Loucy (cell line): ENCODE measurements at regions not wholly inside any gene's neighbourhood (a gene's known extent, or its start where the extent isn't known, plus 50 kb on each side); places are given as distances from the start of the nearest gene placed in this dataset.

ENCODE experiments used
- H2AFZ ChIP-seq: fragments of 200-600 bp; sonication (generic); 2 replicates; pipeline ENCODE4 v1.6.0; 2016; ENCODE audit warnings: antibody characterized with exemption, mild to moderate bottlenecking, low read length, moderate library complexity
- H3F3A ChIP-seq: fragments of 200-600 bp; 2 replicates; pipeline ENCODE4 v1.6.0; 2016; ENCODE audit warnings: antibody characterized with exemption, low read depth, mild to moderate bottlenecking
- H3K27me3 ChIP-seq: fragments of 200-600 bp; sonication (generic); 2 replicates; pipeline ENCODE4 v1.6.1; 2014; ENCODE audit warnings: low read length, mild to moderate bottlenecking; ENCODE audit not compliant: insufficient read depth, poor library complexity, severe bottlenecking
- H3K36me3 ChIP-seq: fragments of 200-600 bp; sonication (generic); 2 replicates; pipeline ENCODE4 v1.6.1; 2016; ENCODE audit warnings: low read length; ENCODE audit not compliant: insufficient read depth
- H3K4me1 ChIP-seq: fragments of 200-600 bp; sonication (generic); 2 replicates; pipeline ENCODE4 v1.5.1; 2014; ENCODE audit warnings: low read length, mild to moderate bottlenecking; ENCODE audit not compliant: insufficient read depth, poor library complexity, severe bottlenecking
- H3K4me2 ChIP-seq: fragments of 200-600 bp; sonication (generic); 2 replicates; pipeline ENCODE4 v1.6.0; 2014; ENCODE audit warnings: antibody characterized with exemption, low read length, low read depth, mild to moderate bottlenecking; ENCODE audit not compliant: poor library complexity, severe bottlenecking
- H3K4me3 ChIP-seq: fragments of 200-600 bp; sonication (generic); 2 replicates; pipeline ENCODE4 v1.5.1; 2014; ENCODE audit warnings: low read length, mild to moderate bottlenecking, mixed read lengths; ENCODE audit not compliant: poor library complexity, severe bottlenecking
- H3K79me2 ChIP-seq: fragments of 200-600 bp; sonication (generic); 2 replicates; pipeline ENCODE4 v1.6.1; 2014; ENCODE audit warnings: low read length; ENCODE audit not compliant: insufficient read depth
- H3K9ac ChIP-seq: fragments of 200-600 bp; sonication (generic); 2 replicates; pipeline ENCODE4 v1.6.0; 2014; ENCODE audit warnings: mild to moderate bottlenecking, low read depth, low read length, moderate library complexity; ENCODE audit not compliant: poor library complexity, severe bottlenecking
- H3K9me2 ChIP-seq: fragments of 200-600 bp; sonication (generic); replicated peaks from 2 replicates; pipeline ENCODE4 v1.6.1; 2016; ENCODE audit warnings: low read depth, low read length, mixed read lengths
- H3K9me3 ChIP-seq: fragments of 200-600 bp; sonication (generic); 2 replicates; pipeline ENCODE4 v1.6.1; 2014; ENCODE audit warnings: mild to moderate bottlenecking, antibody characterized with exemption, low read length, low read depth; ENCODE audit not compliant: insufficient read depth
- H4K20me1 ChIP-seq: fragments of 200-600 bp; sonication (generic); 2 replicates; pipeline ENCODE4 v1.6.0; 2014; ENCODE audit warnings: antibody characterized with exemption, low read length, mild to moderate bottlenecking; ENCODE audit not compliant: insufficient read depth, poor library complexity, severe bottlenecking
- EZH2phosphoT487 ChIP-seq: fragments of 200-600 bp; IDR thresholded peaks from 2 replicates; pipeline ENCODE4 v1.6.1; 2018; ENCODE audit warnings: antibody characterized with exemption, mild to moderate bottlenecking, moderate library complexity, borderline replicate concordance
- TF ChIP-seq, protein P1 (sequence below): fragments of 200-600 bp; sonication (generic); conservative IDR thresholded peaks from 2 replicates; pipeline ENCODE4 v1.5.1; 2014; ENCODE audit warnings: mild to moderate bottlenecking, antibody characterized with exemption, low read length

DNA sequence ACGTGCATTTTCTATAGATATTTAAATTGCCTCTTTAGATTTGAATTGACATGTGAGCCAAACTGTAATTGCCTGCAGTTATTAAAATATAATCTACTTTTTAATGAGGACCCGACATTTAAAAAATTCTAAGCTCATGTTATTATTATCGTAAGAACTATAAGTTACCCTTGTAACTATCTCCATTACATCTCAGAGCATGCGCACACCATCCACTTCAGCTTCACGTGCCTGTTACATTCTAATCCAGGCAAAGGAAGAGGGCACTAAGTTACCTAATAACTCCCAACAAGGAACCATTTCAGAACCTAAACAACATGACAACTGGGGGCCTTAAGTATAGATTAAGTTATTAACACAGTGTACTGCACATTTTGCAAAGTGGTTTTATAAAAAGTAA, 509.0 kb upstream of the DPP6 start:
- Histone ChIP-seq H3K27me3 (no peaks in the 10 kb centered on the region), H3K36me3 (no peaks in the 10 kb centered on the region), H3K9me3 (no peaks in the 10 kb centered on the region), H3K9ac (no peak overlapping the region), H2AFZ (no peak overlapping the region), H3K4me3 (no peak overlapping the region), H3K4me2 (no peak overlapping the region), H3F3A (no peaks in the 10 kb centered on the region), H3K4me1 (no peaks in the 10 kb centered on the region), H3K9me2 (no peaks in the 10 kb centered on the region), H3K79me2 (no peaks in the 10 kb centered on the region), H4K20me1 (no peaks in the 10 kb centered on the region)
- no peak for TF ChIP-seq EZH2phosphoT487
- TF ChIP-seq, protein P1, sequence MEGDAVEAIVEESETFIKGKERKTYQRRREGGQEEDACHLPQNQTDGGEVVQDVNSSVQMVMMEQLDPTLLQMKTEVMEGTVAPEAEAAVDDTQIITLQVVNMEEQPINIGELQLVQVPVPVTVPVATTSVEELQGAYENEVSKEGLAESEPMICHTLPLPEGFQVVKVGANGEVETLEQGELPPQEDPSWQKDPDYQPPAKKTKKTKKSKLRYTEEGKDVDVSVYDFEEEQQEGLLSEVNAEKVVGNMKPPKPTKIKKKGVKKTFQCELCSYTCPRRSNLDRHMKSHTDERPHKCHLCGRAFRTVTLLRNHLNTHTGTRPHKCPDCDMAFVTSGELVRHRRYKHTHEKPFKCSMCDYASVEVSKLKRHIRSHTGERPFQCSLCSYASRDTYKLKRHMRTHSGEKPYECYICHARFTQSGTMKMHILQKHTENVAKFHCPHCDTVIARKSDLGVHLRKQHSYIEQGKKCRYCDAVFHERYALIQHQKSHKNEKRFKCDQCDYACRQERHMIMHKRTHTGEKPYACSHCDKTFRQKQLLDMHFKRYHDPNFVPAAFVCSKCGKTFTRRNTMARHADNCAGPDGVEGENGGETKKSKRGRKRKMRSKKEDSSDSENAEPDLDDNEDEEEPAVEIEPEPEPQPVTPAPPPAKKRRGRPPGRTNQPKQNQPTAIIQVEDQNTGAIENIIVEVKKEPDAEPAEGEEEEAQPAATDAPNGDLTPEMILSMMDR, result no peak

DNA sequence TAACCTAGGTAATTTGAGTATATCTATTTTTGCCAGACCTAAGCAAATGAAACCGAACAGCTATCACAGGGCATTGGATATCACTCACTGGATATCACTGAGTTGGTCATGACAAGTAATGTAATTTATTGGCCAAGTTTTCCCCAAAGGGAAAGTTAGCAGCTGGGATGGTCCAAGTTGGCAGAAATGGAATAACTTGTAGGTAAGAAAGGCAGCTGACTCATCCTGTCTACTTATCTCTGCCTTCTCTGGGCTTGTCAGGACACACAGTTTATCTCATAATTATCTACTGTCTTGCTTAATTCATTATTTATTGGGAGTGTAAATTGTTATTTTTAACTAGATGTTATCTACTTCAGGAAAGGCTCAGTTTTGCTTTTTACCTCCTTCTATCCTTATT, 502.0 kb upstream of the DPP6 start:
- Histone ChIP-seq H3K9ac (no peak overlapping the region), H2AFZ (no peak overlapping the region), H3K4me1 (no peaks in the 10 kb centered on the region), H3K4me2 (no peak overlapping the region), H3K79me2 (no peaks in the 10 kb centered on the region), H4K20me1 (no peaks in the 10 kb centered on the region), H3K27me3 (no peaks in the 10 kb centered on the region), H3K4me3 (no peak overlapping the region), H3K9me3 (no peaks in the 10 kb centered on the region), H3K36me3 (no peaks in the 10 kb centered on the region), H3F3A (no peaks in the 10 kb centered on the region), H3K9me2 (no peaks in the 10 kb centered on the region)
- TF ChIP-seq EZH2phosphoT487, result no peak
- TF ChIP-seq, protein P1, result no peak

DNA sequence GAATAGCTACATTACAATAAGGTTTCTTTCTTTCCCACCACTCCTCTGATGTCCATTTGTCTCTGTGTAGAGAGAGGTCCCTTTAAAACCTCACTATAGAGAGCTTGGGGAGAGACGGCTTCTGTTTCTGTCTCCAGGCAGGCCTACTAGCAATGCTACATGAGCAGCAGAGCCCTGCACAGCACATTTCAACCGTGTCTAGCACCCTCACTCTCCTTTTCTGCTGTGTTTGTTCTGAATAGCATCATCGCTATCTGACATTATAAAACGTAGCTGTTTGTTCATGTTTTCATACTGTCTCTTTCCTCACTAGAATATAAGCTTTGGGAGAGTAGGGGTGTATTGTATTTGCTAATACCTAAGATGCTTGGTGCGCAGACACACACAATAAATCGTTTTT, 487.8 kb upstream of the DPP6 start:
- TF ChIP-seq, protein P1, result no peak
- no peaks in the 10 kb centered on the region for H3K9me2 ChIP-seq
- H3K4me3 ChIP-seq, result no peak overlapping the region
- H3K27me3 ChIP-seq, result no peaks in the 10 kb centered on the region
- no peaks in the 10 kb centered on the region for H4K20me1 ChIP-seq
- H3K9ac ChIP-seq, result no peak overlapping the region
- no peaks in the 10 kb centered on the region for H3K79me2 ChIP-seq
- no peaks in the 10 kb centered on the region for H3K36me3 ChIP-seq
- H3K4me2 ChIP-seq, result no peak overlapping the region
- no peak overlapping the region for H2AFZ ChIP-seq
- no peaks in the 10 kb centered on the region for H3F3A ChIP-seq
- H3K9me3 ChIP-seq, result peaks cover 7% of the 10 kb centered on the region; the same call in 1 of the 2 replicates
- no peaks in the 10 kb centered on the region for H3K4me1 ChIP-seq
